Stimulated activated CD4-positive, alpha-beta T cell treated with anti-CD3 and anti-CD28 coated beads, Interleukin-2, amount 100 ng/mL, for 24 hours (primary cell): ENCODE measurements at regions not wholly inside any gene's neighbourhood (a gene's known extent, or its start where the extent isn't known, plus 50 kb on each side); places are given as distances from the start of the nearest gene placed in this dataset.

Experiments
- DNase-seq, 2 donors: peaks; one replicate each; pipeline ENCODE4 v3.0.0-alpha.2; 2020

- no peak for DNase-seq
Measured at GRCh38 chr17:14715561-14715960, 414.7 kb downstream of the HS3ST3B1 start.

- DNase-seq: no peak
Measured at GRCh38 chr17:14712611-14713021, 411.7 kb downstream of the HS3ST3B1 start.

GRCh38 chr17:14704121-14704520 is 403.2 kb downstream of the HS3ST3B1 start:
- no peak for DNase-seq

- no peak for DNase-seq
Measured at GRCh38 chr17:14701886-14702285, 401.0 kb downstream of the HS3ST3B1 start.

GRCh38 chr17:14699574-14700185 is 398.8 kb downstream of the HS3ST3B1 start:
- DNase-seq: no peak

- DNase-seq: no peak
Measured at GRCh38 chr17:14693382-14693781, 392.5 kb downstream of the HS3ST3B1 start.

GRCh38 chr17:14690704-14691103 is 389.8 kb downstream of the HS3ST3B1 start:
- DNase-seq: no peak

- no peak for DNase-seq
Measured at GRCh38 chr17:14688134-14688533, 387.3 kb downstream of the HS3ST3B1 start.

- DNase-seq: no peak
Measured at GRCh38 chr17:14672830-14673229, 371.9 kb downstream of the HS3ST3B1 start.

- DNase-seq: no peak
Measured at GRCh38 chr17:14670861-14671260, 370.0 kb downstream of the HS3ST3B1 start.

GRCh38 chr17:14664511-14664910 is 363.6 kb downstream of the HS3ST3B1 start:
- DNase-seq: no peak

- no peak for DNase-seq
Measured at GRCh38 chr17:14641117-14641516, 340.2 kb downstream of the HS3ST3B1 start.

GRCh38 chr17:14637260-14637659 is 336.4 kb downstream of the HS3ST3B1 start:
- no peak for DNase-seq

- no peak for DNase-seq
Measured at GRCh38 chr17:14630621-14631020, 329.7 kb downstream of the HS3ST3B1 start.

GRCh38 chr17:14630046-14630445 is 329.2 kb downstream of the HS3ST3B1 start:
- no peak for DNase-seq

- DNase-seq: no peak
Measured at GRCh38 chr17:14622615-14623101, 321.8 kb downstream of the HS3ST3B1 start.

GRCh38 chr17:14621826-14622614 is 321.1 kb downstream of the HS3ST3B1 start:
- no peak for DNase-seq

- no peak for DNase-seq
Measured at GRCh38 chr17:14619821-14620220, 318.9 kb downstream of the HS3ST3B1 start.

- DNase-seq: no peak
Measured at GRCh38 chr17:14616528-14616927, 315.6 kb downstream of the HS3ST3B1 start.

- DNase-seq: no peak
Measured at GRCh38 chr17:14605267-14605599, 304.4 kb downstream of the HS3ST3B1 start.

- DNase-seq: no peak
Measured at GRCh38 chr17:14604591-14605266, 303.8 kb downstream of the HS3ST3B1 start.

GRCh38 chr17:14596224-14596623 is 295.3 kb downstream of the HS3ST3B1 start:
- DNase-seq: no peak

GRCh38 chr17:14595656-14596055 is 294.8 kb downstream of the HS3ST3B1 start:
- DNase-seq: no peak

- DNase-seq: no peak
Measured at GRCh38 chr17:14594690-14595089, 293.8 kb downstream of the HS3ST3B1 start.
